HG03432 (cell line): ENCODE measurements at regions not wholly inside any gene's neighbourhood (a gene's known extent, or its start where the extent isn't known, plus 50 kb on each side); places are given as distances from the start of the nearest gene placed in this dataset.
"Not testable (repeated sequence)": the region's sequence is repeated elsewhere in the genome, so short reads cannot be mapped to it uniquely, and the experiment has no call there.

Experiments used
- ATAC-seq: cut with Tn5 transposase; IDR thresholded peaks from one replicate; pipeline ENCODE4 v1.9.1; 2021; ENCODE audit warnings: mild to moderate bottlenecking, moderate library complexity; ENCODE audit not compliant: unreplicated experiment

DNA sequence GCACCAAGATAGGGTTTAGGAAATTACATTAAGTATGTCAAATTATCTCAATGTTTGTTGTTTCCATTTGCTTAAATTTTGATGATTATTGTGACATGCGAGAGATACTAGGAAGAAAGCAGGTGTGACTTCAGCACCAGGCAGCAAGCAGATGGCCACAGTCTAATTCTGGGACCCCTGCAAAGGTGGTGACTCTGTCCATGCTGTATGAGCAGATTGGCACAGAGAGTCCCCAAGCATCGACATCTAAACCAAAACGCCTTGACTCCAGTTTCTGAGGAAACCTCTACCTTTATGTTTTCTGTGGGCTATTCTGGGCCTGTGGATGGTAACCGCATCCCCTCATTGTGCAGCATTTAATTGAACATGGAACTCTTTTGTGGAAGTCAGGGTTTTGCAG lies 670.1 kb upstream of the TMEM132C start:
- ATAC-seq: no peak

DNA sequence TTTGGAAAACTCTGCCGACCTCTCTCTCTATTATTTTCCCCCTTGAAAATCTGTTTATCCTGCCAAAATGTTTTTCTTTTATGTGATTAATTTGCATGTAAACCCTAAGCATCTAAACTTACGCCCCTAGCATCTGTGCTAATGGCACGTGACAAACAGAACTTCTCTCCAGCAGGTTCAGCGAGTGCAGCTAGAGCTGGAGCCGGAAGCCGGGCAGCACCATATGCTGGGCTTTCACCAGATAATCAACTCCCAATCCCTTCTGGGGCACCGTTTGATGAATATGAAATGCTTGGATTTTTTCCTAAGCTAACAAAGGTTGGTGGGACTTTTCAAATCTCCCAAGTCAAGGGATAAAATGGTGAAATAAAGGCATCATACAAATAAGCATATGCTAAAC lies 667.5 kb upstream of the TMEM132C start:
- ATAC-seq: no peak

DNA sequence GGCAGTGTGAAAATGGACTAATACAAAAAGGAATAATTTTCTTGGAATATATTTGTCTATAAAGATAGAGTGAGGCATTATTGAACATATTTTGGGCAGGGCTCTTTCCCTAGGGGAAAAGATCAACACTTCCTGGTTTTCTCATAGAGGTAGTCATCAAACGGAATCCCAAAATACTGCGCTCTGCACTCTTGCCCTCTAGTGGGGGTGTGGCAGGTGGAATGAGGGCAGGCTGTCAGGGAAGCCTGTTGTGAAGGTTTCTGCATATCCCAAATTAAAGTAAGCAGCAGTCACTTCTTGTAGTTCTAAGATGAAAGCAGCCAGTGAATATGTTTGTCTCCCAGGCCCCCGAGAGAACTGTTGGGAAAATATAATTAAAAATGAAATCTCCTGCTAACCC lies 666.8 kb upstream of the TMEM132C start:
- no peak for ATAC-seq

DNA sequence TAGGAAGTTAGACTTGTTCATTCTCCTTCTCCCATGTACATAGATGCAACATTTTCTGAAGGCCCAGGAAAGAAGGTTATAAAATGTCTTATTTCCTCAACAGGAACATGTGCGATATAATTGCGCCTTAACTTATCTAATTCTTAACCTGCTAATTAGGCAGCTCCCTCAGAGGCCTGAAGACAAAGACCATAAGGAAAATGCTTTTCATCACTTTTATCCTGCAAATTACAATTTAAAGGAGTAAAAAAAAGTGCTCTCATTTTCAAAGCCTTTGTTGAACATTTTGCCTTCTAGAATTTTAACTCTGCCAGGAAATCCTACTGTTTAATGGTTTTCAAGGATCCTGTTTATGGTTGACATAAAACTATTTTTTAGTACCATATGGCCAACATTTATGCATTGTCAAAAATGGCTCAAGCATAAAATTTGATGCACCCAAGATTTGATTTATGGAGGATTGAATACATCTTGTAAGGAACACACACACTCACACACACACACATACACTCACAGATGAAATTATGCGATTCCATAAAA lies 660.4 kb upstream of the TMEM132C start:
- ATAC-seq: no peak

DNA sequence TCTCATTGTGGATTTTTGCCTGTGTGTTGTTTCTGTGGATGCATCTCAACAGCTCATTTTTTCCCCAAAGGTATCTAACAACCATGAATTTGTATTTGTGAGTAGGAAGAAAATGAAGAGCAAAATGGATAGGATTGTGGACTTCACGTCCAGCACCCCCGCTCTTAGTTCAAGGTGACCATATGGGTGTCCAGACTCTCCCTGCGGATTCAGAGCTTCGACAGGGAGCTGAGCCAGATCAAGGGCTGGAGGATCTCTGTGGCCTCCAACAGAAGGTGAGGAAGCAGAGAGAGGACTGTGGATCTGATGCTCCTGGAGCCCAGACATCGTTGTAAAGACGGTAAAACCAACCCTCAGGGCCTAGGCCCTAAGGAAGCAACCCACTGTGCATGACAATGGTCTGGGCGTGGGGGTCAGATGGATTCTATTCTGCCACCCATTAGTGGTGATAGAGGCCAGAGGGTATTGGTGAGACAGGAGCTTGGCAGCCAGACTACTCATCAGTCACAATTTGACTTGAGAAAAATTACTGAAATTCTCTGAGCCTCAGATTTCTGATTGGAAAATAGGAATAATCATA lies 659.7 kb upstream of the TMEM132C start:
- ATAC-seq: no peak

DNA sequence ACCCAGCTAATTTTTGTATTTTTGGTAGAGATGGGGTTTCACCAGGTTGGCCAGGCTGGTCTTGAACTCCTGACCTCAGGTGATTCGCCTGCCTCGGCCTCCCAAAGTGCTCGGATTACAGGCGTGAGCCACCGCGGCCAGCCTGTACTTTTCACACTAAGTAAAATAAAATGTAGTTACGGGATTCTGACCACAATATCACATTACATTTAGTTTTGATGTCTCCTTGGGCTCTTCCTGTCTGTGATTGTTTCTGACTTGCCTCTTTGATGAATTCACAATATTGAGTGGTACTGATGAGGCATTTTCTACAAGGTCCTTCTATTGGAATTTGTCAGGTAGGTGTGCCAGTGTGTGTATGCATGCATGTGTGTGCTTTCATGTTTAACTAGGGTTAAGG lies 658.6 kb upstream of the TMEM132C start:
- ATAC-seq: not testable (repeated sequence)

DNA sequence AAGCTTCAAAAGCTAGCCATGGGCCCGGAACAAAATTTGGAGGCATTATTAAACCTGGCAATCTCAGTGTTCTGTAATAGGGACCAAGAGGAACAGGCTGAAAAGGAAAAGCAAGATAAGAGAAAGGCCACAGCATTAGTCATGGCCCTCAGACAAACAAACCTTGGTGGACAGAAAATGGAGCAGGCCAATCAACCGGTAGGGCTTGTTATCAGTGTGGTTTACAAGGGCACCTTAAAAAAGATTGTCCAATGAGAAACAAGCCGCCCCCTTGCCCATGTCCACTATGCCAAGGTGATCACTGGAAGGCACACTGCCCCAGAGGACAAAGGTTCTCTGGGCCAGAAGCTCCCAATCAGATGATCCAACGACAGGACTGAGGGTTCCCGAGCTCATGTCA lies 653.9 kb upstream of the TMEM132C start:
- ATAC-seq: no peak

DNA sequence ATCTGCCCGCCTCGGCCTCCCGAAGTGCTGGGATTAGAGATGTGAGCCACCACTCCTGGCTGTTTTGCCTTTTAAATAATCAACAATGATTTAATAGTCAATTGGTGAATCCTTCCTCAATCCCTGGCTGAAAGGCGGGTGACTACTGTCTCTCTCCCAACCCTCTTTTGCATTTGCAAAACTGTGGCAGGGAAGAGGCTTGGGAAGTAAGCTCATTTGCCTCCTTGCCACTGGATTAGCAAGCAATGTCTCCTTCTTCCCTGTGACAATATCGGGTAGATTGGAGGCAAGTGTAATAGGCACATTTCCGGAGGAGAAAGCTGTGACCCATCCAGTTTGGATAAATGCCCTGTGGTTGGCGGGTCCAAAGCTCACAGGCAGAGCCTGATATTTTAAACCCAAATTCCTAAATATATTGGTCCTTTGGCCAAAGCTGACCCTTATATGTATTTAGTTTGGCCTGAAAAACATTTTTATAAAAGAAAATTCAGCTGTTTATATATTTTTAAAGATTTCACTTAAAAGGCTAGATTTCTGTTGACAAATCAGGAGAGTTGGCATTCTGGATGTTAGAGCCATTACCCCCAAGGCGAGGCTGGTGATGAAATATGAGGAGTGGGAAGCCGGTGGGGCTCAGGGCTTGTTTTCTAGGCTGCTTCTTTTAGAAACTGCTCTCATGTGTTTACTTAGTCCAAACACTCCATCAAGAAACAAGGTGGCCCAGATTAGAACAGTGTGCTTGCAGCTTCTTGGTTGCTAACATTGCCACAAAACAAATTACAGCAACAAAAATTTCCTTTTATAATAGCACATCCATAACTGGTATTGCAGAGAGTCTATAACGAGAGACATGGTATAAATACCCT lies 646.9 kb upstream of the TMEM132C start:
- no peak for ATAC-seq

DNA sequence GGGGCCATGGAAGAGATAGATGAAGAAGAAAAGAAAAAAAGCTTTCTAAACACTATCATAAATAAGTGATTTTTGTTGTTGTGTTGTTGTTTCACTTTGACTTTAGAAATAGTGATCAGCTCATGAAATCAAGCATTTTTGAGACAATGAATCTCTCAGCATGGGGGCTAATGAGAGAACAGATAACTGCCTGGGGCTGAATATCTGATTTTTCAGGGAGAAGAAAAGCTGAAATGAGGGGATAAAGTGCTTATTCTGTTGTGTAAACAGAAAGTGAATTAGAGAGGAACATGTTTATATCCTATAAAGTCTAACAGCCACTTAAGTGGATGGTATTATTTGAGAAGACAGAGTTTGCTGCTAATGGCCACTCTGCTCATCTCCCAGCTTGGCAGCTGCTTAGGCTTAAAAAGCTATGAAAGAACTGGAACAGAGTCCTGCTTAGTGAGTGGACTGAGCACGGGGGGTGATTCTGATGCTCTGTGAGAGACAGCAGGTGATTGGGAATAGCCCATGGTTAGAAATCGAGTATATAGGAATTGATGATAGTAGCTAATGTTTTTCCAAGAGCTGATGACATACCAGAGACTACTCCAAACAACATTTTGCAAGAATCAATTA lies 646.1 kb upstream of the TMEM132C start:
- no peak for ATAC-seq

DNA sequence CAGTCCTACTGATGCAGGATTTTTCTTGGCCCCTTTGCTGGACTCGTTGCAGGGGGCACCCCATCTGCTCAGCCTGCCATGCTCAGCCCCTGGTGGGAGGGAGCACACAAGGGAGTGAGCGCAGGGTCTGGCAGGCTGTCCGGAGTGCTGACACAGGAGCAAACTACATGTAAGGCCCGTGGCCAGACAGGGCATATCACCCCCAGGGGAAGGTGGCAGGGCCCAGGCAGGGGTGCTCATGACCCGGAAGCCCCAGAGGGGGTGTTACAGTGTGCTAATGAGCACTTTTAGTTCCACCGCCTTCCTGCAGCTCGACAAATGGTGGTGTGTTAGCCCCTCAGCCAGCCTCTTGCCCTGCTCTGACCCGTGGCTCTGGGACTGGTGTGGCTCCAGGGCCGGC lies 645.6 kb upstream of the TMEM132C start:
- no peak for ATAC-seq

DNA sequence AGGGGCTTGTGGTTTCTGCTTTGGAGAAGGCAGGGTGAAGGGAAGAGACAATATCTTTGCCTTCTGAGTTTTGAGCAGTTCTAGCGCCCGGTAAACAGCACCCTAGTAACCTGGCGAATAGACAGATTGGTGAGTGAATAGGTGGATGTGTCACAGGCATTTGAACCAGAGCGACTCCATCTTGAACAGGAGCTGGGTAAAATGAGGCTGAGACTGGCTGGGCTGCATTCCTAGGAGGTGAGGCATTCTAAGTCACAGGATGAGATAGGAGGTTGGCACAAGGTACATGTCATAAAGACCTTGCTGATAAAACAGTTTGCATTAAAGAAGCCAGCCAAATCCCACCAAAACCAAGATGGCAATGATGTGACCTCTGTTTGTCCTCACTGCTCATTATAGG lies 643.6 kb upstream of the TMEM132C start:
- ATAC-seq: no peak

DNA sequence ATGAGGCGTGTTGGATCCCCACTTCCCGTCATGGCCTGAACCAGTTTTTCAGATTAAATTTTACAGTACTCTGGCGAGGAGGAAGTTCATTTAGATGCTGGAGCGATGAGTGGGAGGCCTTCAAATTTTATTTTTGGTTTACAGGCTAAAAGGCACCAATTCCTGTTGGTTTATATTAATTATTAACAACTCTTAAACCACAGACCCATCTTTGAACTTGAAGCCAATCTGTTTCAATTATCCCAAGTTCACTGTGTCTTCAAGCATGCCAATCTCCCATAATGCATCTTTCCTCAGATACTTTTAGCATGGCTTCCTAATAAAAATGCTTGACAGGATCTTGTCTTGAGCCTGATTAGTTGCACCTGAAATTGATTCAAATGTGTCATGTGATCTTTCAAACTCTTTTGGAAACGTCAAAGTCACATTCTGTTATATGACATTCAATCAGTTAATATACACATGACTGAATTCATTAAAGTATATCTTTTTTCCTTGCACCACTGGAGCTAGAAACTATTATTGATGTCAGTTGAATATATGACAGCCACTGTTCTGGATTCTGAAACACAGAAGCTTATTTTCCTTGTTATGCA lies 641.7 kb upstream of the TMEM132C start:
- ATAC-seq: no peak

DNA sequence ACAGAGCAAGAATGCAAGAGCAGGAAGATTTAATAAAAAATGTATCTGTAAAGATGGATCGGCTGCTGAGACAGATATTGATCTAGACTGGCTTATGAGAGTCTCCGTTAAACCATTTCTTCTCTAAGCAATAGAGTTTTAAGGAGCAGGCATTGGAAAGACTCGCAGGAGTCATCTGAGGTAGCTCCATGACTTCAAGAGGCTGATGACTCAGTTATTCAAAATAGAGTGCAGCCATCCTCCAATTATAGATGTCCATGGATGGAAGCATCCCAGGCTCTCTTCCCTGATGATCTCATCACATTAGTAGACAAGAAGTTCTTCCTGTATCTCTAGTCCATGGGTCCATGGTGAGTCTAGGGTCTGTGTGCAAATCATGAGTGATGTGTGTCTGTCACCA lies 638.3 kb upstream of the TMEM132C start:
- ATAC-seq: no peak

DNA sequence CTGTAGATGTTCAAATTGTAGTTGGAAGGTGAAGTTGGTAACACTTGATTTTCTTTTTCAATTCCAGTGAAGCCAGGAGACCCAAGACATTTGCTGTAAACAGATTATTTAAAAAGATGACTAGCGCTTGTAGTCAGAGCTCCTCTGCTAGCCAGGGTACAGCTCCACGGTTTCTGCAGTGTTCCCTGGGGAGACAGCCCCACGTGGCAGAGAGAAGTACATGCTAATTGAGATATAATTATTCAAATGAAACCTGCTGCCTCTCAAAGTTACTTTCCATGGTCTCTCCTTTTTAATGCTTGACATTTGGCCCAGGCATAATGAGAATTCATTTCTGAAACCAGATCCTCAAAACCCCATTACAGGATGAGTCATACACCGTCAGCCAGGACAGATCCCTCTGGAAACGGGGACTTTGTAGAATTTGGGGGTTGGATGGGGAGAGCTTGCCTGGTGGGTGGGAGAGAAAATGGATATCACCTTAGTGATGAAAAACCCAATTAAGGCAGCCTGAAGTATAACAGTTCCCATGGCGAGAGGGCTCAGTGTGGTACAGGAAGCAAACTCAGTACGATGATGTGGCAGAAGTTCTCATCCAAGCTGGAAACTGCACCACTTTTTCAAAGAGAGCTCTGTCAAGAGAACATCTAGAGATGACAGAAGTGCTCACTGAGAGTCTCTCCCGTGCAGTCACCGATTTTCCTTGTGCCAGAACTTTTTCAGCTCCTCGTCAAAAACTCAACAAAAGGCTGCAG lies 637.7 kb upstream of the TMEM132C start:
- ATAC-seq: no peak

DNA sequence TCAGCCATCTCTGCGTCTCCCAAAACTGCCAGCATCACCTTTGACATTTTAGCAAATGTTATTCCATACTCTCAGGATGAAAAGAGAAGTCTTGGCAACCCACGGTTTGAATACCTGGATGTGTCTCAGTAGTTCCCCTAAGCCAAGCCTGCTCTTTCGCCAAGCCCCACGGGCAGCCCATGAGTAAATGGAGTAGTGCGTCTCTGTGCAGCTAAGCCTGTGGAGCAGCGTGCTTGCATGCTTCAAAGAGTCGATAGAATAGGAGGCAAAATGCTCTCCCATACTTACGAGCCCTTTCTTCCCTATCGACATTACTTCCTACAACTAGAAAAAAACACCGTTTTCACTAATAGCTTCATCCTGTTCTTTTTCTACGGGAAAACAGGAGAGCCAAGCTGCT lies 634.5 kb upstream of the TMEM132C start:
- ATAC-seq: no peak

DNA sequence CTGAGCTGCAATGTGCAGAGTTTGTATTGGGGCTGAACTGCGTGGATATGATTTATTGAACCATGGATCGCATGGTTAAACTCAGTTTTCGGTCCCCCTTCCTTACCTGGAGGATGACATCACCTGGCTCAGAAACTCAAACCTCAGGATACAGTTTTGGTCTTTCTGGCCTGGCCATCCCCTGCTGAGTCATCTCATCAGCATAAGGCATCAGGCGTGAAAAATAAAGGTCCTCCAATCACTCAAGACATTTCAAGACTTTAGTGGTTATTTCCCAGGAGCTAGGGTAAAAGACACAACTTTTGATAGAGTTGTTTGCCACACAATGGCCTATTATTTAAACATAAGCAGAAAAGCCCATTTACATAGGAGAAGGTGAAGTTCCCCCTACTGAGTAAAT lies 631.1 kb upstream of the TMEM132C start:
- ATAC-seq: no peak

DNA sequence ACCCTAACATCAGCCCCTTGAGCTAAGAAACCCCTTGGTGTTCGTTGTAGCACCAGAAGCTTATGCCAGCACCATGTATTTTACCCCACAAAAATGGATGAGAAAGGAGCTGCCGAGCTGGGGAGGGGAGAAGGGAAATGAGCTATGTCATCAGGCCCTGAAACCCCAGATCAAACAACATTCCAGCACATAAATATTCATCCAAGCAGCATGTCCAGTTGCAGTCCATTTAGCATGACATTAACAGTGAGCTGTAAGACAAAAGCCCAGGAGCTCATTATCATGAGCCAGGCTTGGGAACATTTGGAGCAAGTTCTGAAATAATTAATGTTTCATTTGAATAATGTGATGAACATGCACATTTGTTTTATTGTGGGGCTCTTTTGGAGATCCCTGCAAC lies 630.1 kb upstream of the TMEM132C start:
- no peak for ATAC-seq

DNA sequence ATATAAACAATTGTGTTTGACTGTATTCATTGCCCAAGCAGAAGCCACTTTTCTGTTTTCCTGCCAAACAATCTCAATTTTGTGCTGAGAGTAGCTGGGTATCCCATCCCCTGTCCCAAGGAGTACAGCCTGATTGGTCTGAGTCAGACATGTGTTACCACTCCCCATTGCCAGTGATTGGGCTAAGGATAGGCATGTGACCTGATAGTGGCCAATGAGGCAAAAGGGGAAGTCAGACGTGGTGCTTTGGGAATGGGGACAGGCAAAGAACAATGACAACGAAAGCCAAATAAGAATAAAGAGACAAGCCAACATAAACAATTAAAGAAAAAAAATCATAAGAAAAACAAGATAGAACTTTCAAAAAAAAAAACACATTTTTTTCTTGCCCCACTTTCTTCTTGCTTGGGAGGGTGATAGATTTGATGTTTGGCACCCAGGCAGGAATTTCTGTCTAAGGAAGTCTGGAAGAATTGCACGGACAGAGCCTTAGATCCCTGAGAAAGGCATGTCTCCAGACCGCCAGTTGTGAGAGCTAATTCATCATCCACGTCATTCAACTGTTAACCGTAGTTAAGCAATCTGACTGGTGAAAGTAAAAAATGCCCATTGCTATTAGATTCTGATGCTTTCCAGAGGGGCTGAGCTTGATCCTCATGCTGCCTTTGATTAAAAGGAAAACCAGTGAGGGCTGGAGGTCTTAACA lies 626.6 kb upstream of the TMEM132C start:
- ATAC-seq: no peak

DNA sequence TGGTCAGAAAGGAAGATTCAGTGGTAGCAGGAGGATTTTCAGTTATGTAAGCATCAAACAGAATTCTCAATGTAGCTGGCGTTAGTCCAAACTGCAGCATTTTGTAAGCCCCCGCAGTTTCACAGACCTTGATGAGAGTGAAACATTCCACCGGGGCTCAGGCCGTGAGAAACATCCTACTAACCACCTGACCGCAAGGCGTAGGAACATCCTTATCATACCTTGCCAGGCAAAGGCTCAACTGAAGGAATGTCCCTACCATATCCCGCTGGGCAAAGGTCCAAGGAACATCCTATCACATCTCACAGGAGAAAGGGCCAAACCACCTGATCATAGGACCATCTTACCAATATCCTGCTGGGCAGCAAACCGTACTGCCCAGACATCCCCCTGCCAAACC lies 624.8 kb upstream of the TMEM132C start:
- ATAC-seq: no peak

DNA sequence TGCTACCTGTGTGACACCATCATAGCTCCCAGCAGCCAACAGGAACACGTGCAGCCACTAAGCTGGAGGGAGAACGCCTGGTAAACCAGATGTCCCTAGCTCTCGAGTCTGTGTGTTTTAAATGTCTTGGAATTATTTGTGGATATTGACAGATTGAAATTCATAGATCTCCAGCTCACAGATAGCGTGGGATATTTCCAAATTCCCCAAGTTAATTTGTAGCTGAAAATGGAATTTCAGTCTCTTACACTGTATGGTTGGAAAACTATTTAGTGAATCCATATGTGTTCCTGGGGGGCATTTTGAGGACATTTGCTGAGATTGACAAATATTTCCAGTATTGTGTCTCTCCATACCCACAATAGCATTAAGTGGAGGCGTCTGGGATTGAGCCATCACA lies 618.6 kb upstream of the TMEM132C start:
- no peak for ATAC-seq
